ENCODE measurements at regions not wholly inside any gene's neighbourhood (a gene's known extent, or its start where the extent isn't known, plus 50 kb on each side); places are given as distances from the start of the nearest gene placed in this dataset.
"Not testable (repeated sequence)": the region's sequence is repeated elsewhere in the genome, so short reads cannot be mapped to it uniquely, and the experiment has no call there.

DNA sequence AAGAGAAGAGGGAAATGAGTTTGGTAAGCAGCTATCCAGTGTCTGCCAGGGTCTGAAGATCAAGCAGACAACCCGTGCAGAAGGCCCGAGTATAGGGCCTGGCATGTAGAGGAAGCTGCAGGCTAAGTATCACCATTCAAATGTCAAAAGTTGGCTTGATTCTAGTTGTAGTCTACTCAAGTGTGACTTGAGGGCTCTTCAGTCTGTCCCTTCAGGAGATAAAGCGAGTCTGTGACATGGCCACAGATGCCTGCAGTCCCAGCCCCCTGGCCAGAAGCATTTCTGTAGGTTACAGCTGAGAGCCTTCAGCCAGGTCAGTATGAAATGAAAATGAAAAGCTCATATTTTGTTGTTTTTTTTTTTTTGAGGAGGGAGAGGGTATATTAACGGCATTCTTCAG, 97.8 kb upstream of the EEPD1 start:
- H3K4me3 ChIP-seq = no peak overlapping the region
- H3K27ac ChIP-seq = no peak overlapping the region
- ATAC-seq = no peak
- intact Hi-C loops (cut with DNase I) = no loop called here
- DNase-seq = no peak
- no peaks in the 10 kb centered on the region for H3K9me3 ChIP-seq
- no peaks in the 10 kb centered on the region for H3K27me3 ChIP-seq
- no peaks in the 10 kb centered on the region for H3K4me1 ChIP-seq
- 88 to 94% methylated on average over 4 of the region's 4 CpGs for WGBS, 2 donors
- TF ChIP-seq, protein P1, sequence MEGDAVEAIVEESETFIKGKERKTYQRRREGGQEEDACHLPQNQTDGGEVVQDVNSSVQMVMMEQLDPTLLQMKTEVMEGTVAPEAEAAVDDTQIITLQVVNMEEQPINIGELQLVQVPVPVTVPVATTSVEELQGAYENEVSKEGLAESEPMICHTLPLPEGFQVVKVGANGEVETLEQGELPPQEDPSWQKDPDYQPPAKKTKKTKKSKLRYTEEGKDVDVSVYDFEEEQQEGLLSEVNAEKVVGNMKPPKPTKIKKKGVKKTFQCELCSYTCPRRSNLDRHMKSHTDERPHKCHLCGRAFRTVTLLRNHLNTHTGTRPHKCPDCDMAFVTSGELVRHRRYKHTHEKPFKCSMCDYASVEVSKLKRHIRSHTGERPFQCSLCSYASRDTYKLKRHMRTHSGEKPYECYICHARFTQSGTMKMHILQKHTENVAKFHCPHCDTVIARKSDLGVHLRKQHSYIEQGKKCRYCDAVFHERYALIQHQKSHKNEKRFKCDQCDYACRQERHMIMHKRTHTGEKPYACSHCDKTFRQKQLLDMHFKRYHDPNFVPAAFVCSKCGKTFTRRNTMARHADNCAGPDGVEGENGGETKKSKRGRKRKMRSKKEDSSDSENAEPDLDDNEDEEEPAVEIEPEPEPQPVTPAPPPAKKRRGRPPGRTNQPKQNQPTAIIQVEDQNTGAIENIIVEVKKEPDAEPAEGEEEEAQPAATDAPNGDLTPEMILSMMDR (IDR thresholded peaks at IDR 0.05) = no peak
- TF ChIP-seq POLR2A (IDR thresholded peaks at IDR 0.05) = no peak
- H3K36me3 ChIP-seq (replicated peaks in 1 of 2; ENCODE audit: insufficient read depth in 1 of 2, low read depth in 2 of 2) = no peaks in the 10 kb centered on the region

DNA sequence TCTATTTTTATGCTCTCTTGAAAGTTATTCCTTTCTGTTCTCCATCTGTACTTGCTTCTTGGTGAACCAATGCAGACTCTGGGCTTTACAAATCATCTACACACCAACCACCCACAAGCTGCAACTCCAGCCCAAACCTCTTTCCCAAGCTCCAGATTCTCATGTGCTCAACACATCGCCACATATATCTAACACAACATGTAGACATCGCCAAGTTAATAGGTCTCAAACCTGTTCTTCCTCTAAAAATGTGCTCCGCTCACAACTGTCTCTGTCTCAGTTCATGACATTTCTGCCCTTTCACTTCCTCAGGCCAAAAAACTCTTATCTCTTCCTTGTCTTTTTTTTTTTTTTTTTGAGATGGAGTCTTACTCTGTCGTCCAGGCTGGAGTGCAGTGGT, 95.7 kb upstream of the EEPD1 start:
- Histone ChIP-seq H3K27me3 (no peaks in the 10 kb centered on the region), H3K4me3 (no peak overlapping the region), H3K4me1 (no peaks in the 10 kb centered on the region), H3K27ac (no peak overlapping the region), H3K36me3 (replicated peaks in 1 of 2; ENCODE audit: insufficient read depth in 1 of 2, low read depth in 2 of 2) (no peaks in the 10 kb centered on the region), H3K9me3 (no peaks in the 10 kb centered on the region)
- 66 to 77% methylated on average over 4 of the region's 4 CpGs for WGBS, 2 donors
- intact Hi-C loops (cut with DNase I) = no loop called here
- ATAC-seq = no peak
- DNase-seq = no peak
- TF ChIP-seq POLR2A (IDR thresholded peaks at IDR 0.05) = no peak
- TF ChIP-seq, protein P1 (IDR thresholded peaks at IDR 0.05) = no peak

DNA sequence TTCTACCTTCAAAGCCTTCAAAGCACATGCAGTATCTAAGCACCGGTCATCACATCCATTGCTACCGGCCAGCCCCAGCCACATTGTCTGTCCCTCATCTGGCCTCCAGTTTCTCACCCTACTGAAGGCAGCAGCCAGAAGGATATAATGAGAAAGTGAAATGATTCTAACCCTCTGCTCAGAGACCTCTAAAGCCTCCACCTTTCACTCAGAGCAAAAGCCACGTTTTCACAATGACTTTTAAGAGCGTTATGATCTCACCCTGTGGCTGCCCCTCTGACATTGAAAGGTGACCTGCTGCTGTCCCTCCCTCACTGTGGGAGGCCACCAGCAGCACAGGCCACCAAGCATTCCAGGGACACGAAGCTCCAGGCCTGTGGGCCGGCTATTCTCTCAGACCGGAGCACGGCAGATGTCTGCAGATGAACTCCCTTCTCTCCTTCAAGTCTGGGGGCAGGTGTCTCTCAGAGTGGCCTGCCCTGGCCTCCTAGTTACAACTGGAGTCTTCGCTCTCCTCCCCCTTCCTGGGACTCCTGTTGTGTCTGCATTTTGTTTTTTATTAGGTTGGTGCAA, 94.9 kb upstream of the EEPD1 start:
- Histone ChIP-seq H3K27me3 (no peaks in the 10 kb centered on the region), H3K9me3 (no peaks in the 10 kb centered on the region), H3K4me1 (no peaks in the 10 kb centered on the region), H3K27ac (no peak overlapping the region), H3K4me3 (no peak overlapping the region), H3K36me3 (replicated peaks in 1 of 2; ENCODE audit: insufficient read depth in 1 of 2, low read depth in 2 of 2) (no peaks in the 10 kb centered on the region)
- DNase-seq (no peak), ATAC-seq (no peak)
- TF ChIP-seq, protein P1 (IDR thresholded peaks at IDR 0.05) = no peak
- TF ChIP-seq POLR2A (IDR thresholded peaks at IDR 0.05) = no peak
- intact Hi-C loops (cut with DNase I) = no loop called here
- 80 to 98% methylated on average over 8 to 9 of the region's 9 CpGs for WGBS, 2 donors

DNA sequence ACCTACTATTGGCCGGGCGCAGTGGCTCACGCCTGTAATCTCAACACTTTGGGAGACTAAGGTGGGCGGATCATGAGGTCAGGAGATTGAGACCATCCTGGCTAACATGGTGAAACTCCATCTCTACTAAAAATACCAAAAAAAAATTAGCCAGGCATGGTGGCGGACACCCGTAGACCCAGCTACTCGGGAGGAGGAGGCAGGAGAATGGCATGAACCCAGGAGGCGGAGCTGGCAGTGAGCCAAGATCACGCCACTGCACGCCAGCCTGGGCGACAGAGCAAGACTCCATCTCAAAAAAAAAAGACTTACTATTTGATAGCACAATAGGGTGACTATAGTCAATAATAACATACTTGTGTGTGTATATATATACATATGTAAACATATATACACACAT, 92.7 kb upstream of the EEPD1 start:
- intact Hi-C loops (cut with DNase I); H3K9me3 ChIP-seq; ATAC-seq; H3K36me3 ChIP-seq (replicated peaks in 1 of 2; ENCODE audit: insufficient read depth in 1 of 2, low read depth in 2 of 2); DNase-seq; H3K27me3 ChIP-seq; H3K27ac ChIP-seq; H3K4me3 ChIP-seq; H3K4me1 ChIP-seq: not testable (repeated sequence)
- 75 to 79% methylated on average over 11 of the region's 11 CpGs for WGBS, 2 donors

DNA sequence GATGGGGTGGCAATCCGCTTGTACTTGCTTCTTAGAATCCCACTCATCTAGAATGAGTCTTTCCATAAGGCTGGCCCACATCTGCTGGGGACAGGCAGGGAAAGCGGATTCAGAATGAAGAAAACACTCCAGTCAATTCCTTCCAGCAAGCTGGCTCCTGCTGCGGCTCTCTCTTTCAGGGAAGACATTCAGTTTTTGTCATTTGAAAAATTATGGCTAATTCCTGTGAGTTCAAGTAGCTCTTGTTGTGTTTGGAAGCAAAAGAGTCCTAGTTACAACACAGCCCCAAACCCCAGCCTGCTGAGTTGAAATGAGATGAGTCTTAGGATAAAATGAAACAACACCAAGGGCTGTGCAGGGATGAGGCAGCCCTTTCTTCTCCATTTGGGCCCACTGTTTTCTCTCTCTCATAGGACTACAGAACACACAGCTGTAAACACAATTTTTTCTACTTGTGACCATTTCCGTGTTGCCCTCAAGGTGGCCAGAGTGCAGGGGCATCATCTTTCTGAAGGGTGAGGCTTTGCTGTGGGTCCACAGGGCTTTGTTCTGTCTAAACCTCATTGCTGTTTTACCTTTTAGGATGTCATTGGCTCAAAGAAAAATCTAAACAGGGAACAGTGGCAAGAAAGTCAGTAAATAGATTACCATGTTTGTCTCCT, 90.8 kb upstream of the EEPD1 start:
- Histone ChIP-seq H3K9me3 (no peaks in the 10 kb centered on the region), H3K4me3 (no peak overlapping the region), H3K27me3 (no peaks in the 10 kb centered on the region), H3K27ac (no peak overlapping the region), H3K4me1 (peaks cover 15% of the 10 kb centered on the region), H3K36me3 (replicated peaks in 1 of 2; ENCODE audit: insufficient read depth in 1 of 2, low read depth in 2 of 2) (no peaks in the 10 kb centered on the region)
- intact Hi-C loops (cut with DNase I) = no loop called here
- WGBS, 2 donors = 86 to 89% methylated on average over 4 of the region's 4 CpGs
- no peak for DNase-seq
- ATAC-seq = no peak
- TF ChIP-seq, protein P1 (IDR thresholded peaks at IDR 0.05) = no peak
- TF ChIP-seq POLR2A (IDR thresholded peaks at IDR 0.05) = no peak
